ENCODE measurements at regions not wholly inside any gene's neighbourhood (a gene's known extent, or its start where the extent isn't known, plus 50 kb on each side); places are given as distances from the start of the nearest gene placed in this dataset.

- Histone ChIP-seq H3K27ac (ENCODE audit: low read depth in 1 of 2, low read length in 1 of 2) (no peak overlapping the region), H3K4me3 (no peak overlapping the region), H3K36me3 (ENCODE audit: control insufficient read depth in 4 of 4, insufficient read depth in 4 of 4, low read length in 4 of 4) (no peaks in the 10 kb centered on the region), H3K4me1 (ENCODE audit: control insufficient read depth in 5 of 5, insufficient read depth in 5 of 5, low read length in 5 of 5) (peaks cover 0 to 4% (median 0%) of the 10 kb centered on the region in 5 donors), H3K9ac (ENCODE audit: insufficient read depth in 1 of 2, low read length in 2 of 2) (no peak overlapping the region), H3K27me3 (ENCODE audit: control insufficient read depth in 3 of 3, insufficient read depth in 3 of 3, low read length in 2 of 3) (no peaks in the 10 kb centered on the region), H3K9me3 (ENCODE audit: control insufficient read depth in 4 of 4, insufficient read depth in 3 of 4, low read length in 3 of 4) (no peaks in the 10 kb centered on the region)
- TF ChIP-seq CTCF (IDR thresholded peaks at IDR 0.05; ENCODE audit: control extremely low read depth, extremely low read depth), result no peak
- no peak for ATAC-seq (ENCODE audit: insufficient read depth, low FRiP score)
- no peak for DNase-seq
- 67 to 80% methylated on average over 1 of the region's 1 CpG for whole genome bisulfite sequencing, 2 donors
Measured at GRCh38 chr14:84042992-84043391, 1487.0 kb upstream of the FLRT2 start.

GRCh38 chr14:84064316-84065125 lies 1465.4 kb upstream of the FLRT2 start:
- H3K36me3 ChIP-seq (ENCODE audit: control insufficient read depth in 4 of 4, insufficient read depth in 4 of 4, low read length in 4 of 4), result no peaks in the 10 kb centered on the region
- ATAC-seq (ENCODE audit: insufficient read depth, low FRiP score) (no peak), DNase-seq (peak; percentile 13 to 28 (median 16))
- H3K4me1 ChIP-seq (ENCODE audit: control insufficient read depth in 5 of 5, insufficient read depth in 5 of 5, low read length in 5 of 5), result peaks cover 0 to 12% (median 0%) of the 10 kb centered on the region in 5 donors
- no peak overlapping the region for H3K9ac ChIP-seq (ENCODE audit: insufficient read depth in 1 of 2, low read length in 2 of 2)
- H3K9me3 ChIP-seq (ENCODE audit: control insufficient read depth in 4 of 4, insufficient read depth in 3 of 4, low read length in 3 of 4), result peaks cover 0 to 2% (median 0%) of the 10 kb centered on the region in 4 donors
- 37 to 46% methylated on average over 3 of the region's 3 CpGs for WGBS, 2 donors
- TF ChIP-seq CTCF (IDR thresholded peaks at IDR 0.05; ENCODE audit: control extremely low read depth, extremely low read depth), result no peak
- no peak overlapping the region for H3K27ac ChIP-seq (ENCODE audit: low read depth in 1 of 2, low read length in 1 of 2)
- no peaks in the 10 kb centered on the region for H3K27me3 ChIP-seq (ENCODE audit: control insufficient read depth in 3 of 3, insufficient read depth in 3 of 3, low read length in 2 of 3)
- H3K4me3 ChIP-seq, result no peak overlapping the region

- H3K4me3 ChIP-seq, result no peak overlapping the region
- H3K9me3 ChIP-seq (ENCODE audit: control insufficient read depth in 4 of 4, insufficient read depth in 3 of 4, low read length in 3 of 4), result peaks cover 0 to 2% (median 0%) of the 10 kb centered on the region in 4 donors
- H3K9ac ChIP-seq (ENCODE audit: insufficient read depth in 1 of 2, low read length in 2 of 2), result no peak overlapping the region
- H3K27me3 ChIP-seq (ENCODE audit: control insufficient read depth in 3 of 3, insufficient read depth in 3 of 3, low read length in 2 of 3), result no peaks in the 10 kb centered on the region
- H3K4me1 ChIP-seq (ENCODE audit: control insufficient read depth in 5 of 5, insufficient read depth in 5 of 5, low read length in 5 of 5), result peaks cover 0 to 12% (median 0%) of the 10 kb centered on the region in 5 donors
- H3K27ac ChIP-seq (ENCODE audit: low read depth in 1 of 2, low read length in 1 of 2), result no peak overlapping the region
- H3K36me3 ChIP-seq (ENCODE audit: control insufficient read depth in 4 of 4, insufficient read depth in 4 of 4, low read length in 4 of 4), result no peaks in the 10 kb centered on the region
- 66 to 81% methylated on average over 5 of the region's 5 CpGs for WGBS, 2 donors
- no peak for TF ChIP-seq CTCF (IDR thresholded peaks at IDR 0.05; ENCODE audit: control extremely low read depth, extremely low read depth)
- no peak for ATAC-seq (ENCODE audit: insufficient read depth, low FRiP score)
- DNase-seq, result no peak
Measured at GRCh38 chr14:84065811-84066210, 1464.1 kb upstream of the FLRT2 start.
